GM21529 (cell line): ENCODE measurements at regions not wholly inside any gene's neighbourhood (a gene's known extent, or its start where the extent isn't known, plus 50 kb on each side); places are given as distances from the start of the nearest gene placed in this dataset.
"Not testable (repeated sequence)": the region's sequence is repeated elsewhere in the genome, so short reads cannot be mapped to it uniquely, and the experiment has no call there.

Source experiments
- ATAC-seq: cut with Tn5 transposase; IDR thresholded peaks from one replicate; pipeline ENCODE4 v1.9.1; 2021; ENCODE audit not compliant: unreplicated experiment

- no peak for ATAC-seq
Observed at GRCh38 chr13:81637457-81637856, 1296.5 kb upstream of the SPRY2 start.

DNA sequence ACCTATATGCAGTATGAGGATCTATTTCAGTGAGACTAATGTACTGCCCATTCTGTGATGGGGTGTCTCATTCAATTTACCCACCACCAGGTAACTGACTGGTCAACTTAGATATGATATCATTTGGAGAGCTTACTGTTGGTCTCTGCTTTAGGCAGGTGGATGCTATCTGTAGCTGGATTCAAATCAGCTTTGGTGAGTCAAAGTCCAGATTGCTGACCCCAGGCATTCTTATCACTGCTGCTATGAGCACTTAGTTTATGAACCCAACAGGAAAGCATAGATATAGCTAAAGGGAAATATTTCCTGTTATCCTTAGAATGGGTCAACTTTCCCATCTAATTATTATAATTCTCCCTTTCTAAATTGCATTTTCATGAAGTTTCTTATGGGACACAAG lies 1295.2 kb upstream of the SPRY2 start:
- ATAC-seq = no peak

DNA sequence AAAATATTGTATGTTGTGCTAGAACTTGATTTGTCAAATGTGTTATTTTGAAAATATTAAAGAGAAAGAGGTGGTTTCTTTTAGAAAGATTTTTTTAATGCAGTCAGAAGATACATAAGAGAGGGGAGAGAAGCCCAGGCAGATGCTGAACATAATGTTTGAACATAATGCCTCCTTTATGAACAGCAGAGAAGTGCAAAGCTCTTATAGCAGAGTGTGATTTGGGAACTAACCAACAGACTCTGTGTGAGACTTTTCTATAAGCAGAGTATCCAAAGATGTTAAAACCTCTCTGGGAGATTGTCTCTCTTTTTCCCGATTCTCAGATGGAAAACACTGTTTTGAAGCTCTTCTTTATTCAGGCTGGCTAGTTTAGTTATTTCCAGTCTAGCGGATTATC lies 1274.1 kb upstream of the SPRY2 start:
- no peak for ATAC-seq

DNA sequence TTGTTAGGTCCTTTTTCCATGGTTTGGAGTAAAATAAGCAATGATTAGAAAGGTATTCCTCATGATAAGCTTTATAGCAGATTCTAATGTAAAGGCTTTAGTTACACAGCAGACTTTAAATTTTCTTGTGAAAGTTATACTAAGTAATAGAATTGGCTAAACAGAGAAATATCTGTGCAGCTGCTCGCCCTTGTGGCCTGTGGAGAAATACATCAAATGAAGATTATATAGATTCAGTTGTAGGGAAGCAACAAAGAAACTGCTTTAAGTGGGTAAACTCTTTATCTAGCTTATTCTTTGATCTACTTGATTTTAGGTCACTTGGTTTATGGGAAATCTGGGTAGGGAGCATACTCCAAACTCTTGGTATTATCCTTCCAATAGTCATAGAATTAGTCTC lies 1269.7 kb upstream of the SPRY2 start:
- no peak for ATAC-seq

GRCh38 chr13:81609335-81609734 lies 1268.4 kb upstream of the SPRY2 start:
- ATAC-seq = no peak

DNA sequence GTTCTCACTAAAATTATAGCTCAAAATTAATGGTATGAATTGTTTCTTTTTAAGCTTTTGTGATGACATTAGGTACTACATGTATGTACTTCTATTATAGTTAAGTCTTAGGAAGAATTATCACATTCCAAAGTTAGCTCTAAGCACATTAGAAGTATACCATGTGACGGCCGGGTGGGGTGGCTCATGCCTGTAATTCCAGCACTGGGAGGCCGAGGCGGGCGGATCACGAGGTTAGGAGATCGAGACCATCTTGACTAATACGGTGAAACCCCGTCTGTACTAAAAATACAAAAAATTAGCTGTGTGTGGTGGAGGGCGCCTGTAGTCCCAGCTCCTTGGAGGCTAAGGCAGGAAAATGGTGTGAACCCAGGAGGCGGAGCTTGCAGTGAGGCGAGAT lies 1265.1 kb upstream of the SPRY2 start:
- ATAC-seq = no peak

- no peak for ATAC-seq
Observed at GRCh38 chr13:81602241-81602640, 1261.3 kb upstream of the SPRY2 start.

DNA sequence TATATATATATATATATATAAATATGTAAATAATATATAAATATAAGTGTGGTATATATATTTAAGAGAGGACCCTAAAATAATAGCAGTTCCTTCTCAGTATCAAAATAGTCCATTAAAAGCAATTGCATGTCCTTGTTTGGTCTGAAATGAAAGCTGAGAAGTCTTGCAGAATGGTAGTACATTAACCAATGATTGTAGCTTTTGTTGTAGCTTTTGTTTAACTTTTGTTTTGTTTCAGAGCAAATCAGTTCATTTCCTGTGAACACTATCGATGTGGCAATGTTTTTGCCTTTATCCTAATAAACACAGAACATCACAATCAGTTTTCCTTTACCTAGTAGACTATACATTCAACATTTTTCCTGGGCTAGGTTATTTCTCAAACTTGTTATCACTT lies 1256.2 kb upstream of the SPRY2 start:
- no peak for ATAC-seq

GRCh38 chr13:81596224-81596753 lies 1255.4 kb upstream of the SPRY2 start:
- no peak for ATAC-seq

DNA sequence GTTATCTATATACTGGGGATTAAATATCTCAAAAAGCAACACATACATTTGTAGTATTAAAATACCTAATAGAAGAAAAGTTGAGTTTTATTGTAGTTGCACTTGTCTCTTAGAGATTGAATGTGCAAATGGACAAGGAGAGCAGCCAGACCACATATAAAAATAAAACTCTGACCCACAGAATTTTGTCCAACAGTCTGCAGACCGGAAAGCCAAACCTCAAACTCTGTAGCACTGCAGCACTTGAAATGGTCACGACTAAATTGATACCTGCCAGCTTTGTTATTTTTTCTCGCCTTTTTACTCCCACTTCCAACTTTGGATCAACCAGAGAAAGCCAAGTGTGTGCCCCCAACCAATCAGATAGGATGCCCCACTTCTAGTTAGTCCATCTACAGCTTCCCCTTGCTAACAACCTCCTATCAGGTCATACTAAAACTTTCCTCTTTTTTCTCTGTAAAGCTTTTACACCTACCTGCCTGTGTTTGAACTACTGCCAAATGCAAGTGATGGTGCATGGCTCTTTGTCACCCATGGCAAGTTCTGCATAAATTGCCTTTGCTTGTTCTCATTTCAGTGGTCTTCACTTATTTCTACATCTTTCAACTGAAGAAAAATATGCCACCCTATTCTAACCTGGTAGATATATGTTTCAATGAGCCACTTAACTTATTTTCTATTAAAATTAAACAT lies 1250.7 kb upstream of the SPRY2 start:
- ATAC-seq = no peak

DNA sequence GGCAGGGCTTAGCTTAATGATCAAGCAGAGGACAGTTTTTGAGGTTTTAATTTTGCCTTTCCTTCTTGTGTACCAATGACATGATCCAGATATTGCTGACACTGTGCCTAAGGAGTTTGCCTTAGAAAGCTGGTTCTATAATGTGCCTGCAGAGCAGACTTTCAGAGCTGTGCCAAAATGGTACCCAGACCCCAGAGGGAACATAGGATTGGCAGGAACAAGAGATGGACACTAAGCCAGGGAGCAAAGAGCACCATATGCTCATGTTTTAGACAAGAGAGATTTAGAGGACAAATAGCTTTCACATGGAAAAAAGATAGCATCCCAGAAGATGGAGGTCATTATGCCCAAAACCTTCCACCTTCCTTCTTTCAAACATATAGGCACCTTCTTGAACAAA lies 1241.5 kb upstream of the SPRY2 start:
- ATAC-seq = no peak

- ATAC-seq = no peak
Observed at GRCh38 chr13:81577601-81578195, 1236.8 kb upstream of the SPRY2 start.

GRCh38 chr13:81568824-81569223 lies 1227.9 kb upstream of the SPRY2 start:
- ATAC-seq = no peak

GRCh38 chr13:81565849-81566248 lies 1224.9 kb upstream of the SPRY2 start:
- ATAC-seq = no peak

GRCh38 chr13:81563091-81563490 lies 1222.2 kb upstream of the SPRY2 start:
- ATAC-seq = no peak

DNA sequence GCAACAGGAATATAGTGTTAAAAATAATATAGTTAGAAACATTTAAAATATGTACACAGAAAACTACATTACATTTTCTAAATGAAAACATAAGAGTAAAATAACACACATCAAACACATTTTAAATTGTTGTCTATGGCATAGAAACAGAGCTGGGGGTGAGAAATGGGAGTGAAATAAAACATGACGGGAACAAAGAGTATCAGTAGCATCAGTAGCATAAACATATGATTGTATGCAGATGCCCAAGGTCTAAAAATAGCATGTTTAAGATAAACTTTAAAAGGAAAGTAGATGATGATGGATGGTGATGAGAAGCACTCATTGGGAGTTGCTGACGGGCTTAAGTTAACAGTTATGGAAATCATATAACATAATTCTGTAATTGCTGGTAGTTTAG lies 1221.7 kb upstream of the SPRY2 start:
- ATAC-seq = no peak

DNA sequence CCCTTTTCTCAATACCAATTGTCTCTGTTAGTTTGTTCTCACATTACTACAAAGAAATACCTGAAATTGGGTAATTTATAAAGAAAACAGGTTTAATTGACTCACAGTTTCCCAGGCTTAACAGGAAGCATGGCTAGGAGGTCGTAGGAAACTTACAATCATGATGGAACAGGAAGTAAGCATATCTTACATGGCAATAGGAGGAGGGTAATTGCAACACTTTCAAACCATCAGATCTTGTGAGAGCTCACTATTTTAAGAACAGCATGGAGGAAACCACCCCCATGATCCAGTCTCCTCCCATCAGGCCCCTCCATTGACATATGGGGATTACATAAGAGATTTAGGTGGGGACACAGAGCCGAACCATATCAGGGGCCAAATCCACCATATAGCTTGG lies 1210.1 kb upstream of the SPRY2 start:
- no peak for ATAC-seq

GRCh38 chr13:81546294-81546693 lies 1205.4 kb upstream of the SPRY2 start:
- ATAC-seq = not testable (repeated sequence)

DNA sequence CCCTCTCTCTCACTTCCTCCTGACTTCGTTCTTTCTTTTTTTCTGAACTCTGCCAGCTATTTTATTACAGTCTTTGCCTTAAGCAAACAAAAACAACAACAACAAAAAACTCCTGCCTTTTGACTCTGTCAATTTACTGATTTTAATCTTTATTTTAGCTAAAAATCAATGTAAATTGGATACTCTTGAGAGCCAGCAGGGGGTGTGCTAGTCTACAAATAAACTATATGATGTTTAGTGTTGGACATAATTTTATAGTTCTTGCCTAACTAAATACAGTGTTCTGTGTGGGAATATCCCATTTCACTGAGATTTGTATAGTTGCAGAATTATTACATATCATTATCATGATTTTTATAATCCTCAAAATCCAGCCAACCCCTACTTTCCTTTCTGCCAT lies 1199.9 kb upstream of the SPRY2 start:
- no peak for ATAC-seq

- ATAC-seq = no peak
Observed at GRCh38 chr13:81539643-81540150, 1198.8 kb upstream of the SPRY2 start.

- no peak for ATAC-seq
Observed at GRCh38 chr13:81498969-81499368, 1158.0 kb upstream of the SPRY2 start.

GRCh38 chr13:81493144-81493543 lies 1152.2 kb upstream of the SPRY2 start:
- ATAC-seq = no peak

DNA sequence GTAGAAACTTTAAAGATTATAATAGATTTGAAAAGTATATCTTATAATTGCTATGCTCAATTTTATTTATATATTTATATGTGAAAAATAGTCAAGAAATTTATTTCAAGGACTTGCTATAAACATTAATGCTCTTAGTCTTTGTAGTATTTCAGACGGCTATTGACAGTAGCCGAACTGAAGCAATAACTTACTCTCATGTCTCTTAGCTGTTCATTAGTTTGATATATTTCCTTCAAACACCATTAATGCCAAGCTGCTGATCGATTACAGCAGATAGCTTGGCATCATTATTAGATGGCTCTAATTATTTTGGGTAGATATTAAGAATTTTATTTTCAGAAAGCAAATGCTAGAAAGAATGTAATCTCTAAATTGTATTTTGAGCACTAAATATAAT lies 1151.5 kb upstream of the SPRY2 start:
- ATAC-seq = no peak
